CD14-positive monocyte (primary cell): ENCODE measurements at regions not wholly inside any gene's neighbourhood (a gene's known extent, or its start where the extent isn't known, plus 50 kb on each side); places are given as distances from the start of the nearest gene placed in this dataset.

Experiments
- DNase-seq, 3 donors: peaks; one replicate each; pipeline ENCODE4 v3.0.0-alpha.2; 2011 to 2022
- H2AFZ ChIP-seq: 2 replicates; pipeline ENCODE4 v1.6.0; 2012; ENCODE audit warnings: mild to moderate bottlenecking, low read depth, low read length, inconsistent platforms; ENCODE audit not compliant: insufficient read depth, poor library complexity, severe bottlenecking
- H3K27ac ChIP-seq, 2 donors: 1 replicate in 1 of 2; 2 replicates in 1 of 2; pipeline ENCODE4 v1.5.1; 2012 to 2013; ENCODE audit warnings: low read length in 2 of 2, control low read depth in 1 of 2, inconsistent platforms in 1 of 2, low read depth in 1 of 2, mild to moderate bottlenecking in 1 of 2
- H3K27me3 ChIP-seq, 2 donors: one replicate each; pipeline versions ENCODE4 v1.6.0 to v1.6.1; 2011 to 2013; ENCODE audit warnings: low read length in 2 of 2; ENCODE audit not compliant: control insufficient read depth in 2 of 2, insufficient read depth in 2 of 2
- H3K36me3 ChIP-seq, 2 donors: replicated peaks in 1 of 2; 1 replicate in 1 of 2; 2 replicates in 1 of 2; pipeline versions ENCODE4 v1.5.1 to v1.6.1; 2012 to 2013; ENCODE audit warnings: low read length in 2 of 2, control low read depth in 1 of 2, inconsistent platforms in 1 of 2, mild to moderate bottlenecking in 1 of 2; ENCODE audit not compliant: insufficient read depth in 2 of 2, control insufficient read depth in 1 of 2
- H3K4me1 ChIP-seq, 2 donors: 1 replicate in 1 of 2; 2 replicates in 1 of 2; pipeline versions ENCODE4 v1.5.1 to v1.6.1; 2012 to 2013; ENCODE audit warnings: low read length in 2 of 2, control low read depth in 1 of 2, inconsistent platforms in 1 of 2, mild to moderate bottlenecking in 1 of 2, moderate library complexity in 1 of 2; ENCODE audit not compliant: insufficient read depth in 2 of 2, control insufficient read depth in 1 of 2
- H3K4me2 ChIP-seq: replicated peaks from 2 replicates; pipeline ENCODE3; 2012; ENCODE audit warnings: low read length, moderate library complexity, mild to moderate bottlenecking; ENCODE audit not compliant: poor library complexity, severe bottlenecking; ENCODE audit errors: extremely low read depth
- H3K4me3 ChIP-seq, 3 experiments: fragments of 200-600 bp in 1 of 3; sonication (generic) in 1 of 3; replicated peaks in 1 of 3; 1 replicate in 2 of 3; 2 replicates in 1 of 3; pipeline ENCODE4 v1.5.1; 2011 to 2013; ENCODE audit warnings: low read length in 3 of 3, mild to moderate bottlenecking in 3 of 3, control low read depth in 2 of 3, low read depth in 2 of 3, inconsistent platforms in 1 of 3, moderate library complexity in 1 of 3
- H3K79me2 ChIP-seq: 2 replicates; pipeline ENCODE4 v1.6.0; 2012; ENCODE audit warnings: mild to moderate bottlenecking, control low read depth, inconsistent platforms, low read length, moderate library complexity; ENCODE audit not compliant: insufficient read depth
- H3K9ac ChIP-seq: 2 replicates; pipeline ENCODE4 v1.6.0; 2017; ENCODE audit warnings: low read length, mild to moderate bottlenecking; ENCODE audit not compliant: insufficient read depth, poor library complexity, severe bottlenecking
- H3K9me3 ChIP-seq, 2 donors: replicated peaks in 1 of 2; 1 replicate in 1 of 2; 2 replicates in 1 of 2; pipeline versions ENCODE4 v1.5.1 to v1.6.1; 2012 to 2013; ENCODE audit warnings: low read length in 2 of 2, control low read depth in 1 of 2; ENCODE audit not compliant: control insufficient read depth in 1 of 2, insufficient read depth in 1 of 2
- H4K20me1 ChIP-seq: 2 replicates; pipeline ENCODE4 v1.6.0; 2012; ENCODE audit warnings: mild to moderate bottlenecking, low read length, control low read depth, moderate library complexity; ENCODE audit not compliant: insufficient read depth
- H3K27ac Mint-ChIP-seq, 7 donors: one replicate each; pipeline ENCODE4 v1.8.0; 2020; ENCODE audit warnings: mild to moderate bottlenecking in 7 of 7, mixed read lengths in 7 of 7, moderate library complexity in 6 of 7, inconsistent platforms in 2 of 7
- H3K27me3 Mint-ChIP-seq, 3 donors: one replicate each; pipeline ENCODE4 v1.8.0; 2021 to 2022; ENCODE audit warnings: low read depth in 3 of 3, mild to moderate bottlenecking in 3 of 3, mixed read lengths in 3 of 3, moderate library complexity in 3 of 3, inconsistent platforms in 1 of 3
- H3K36me3 Mint-ChIP-seq, 2 donors: one replicate each; pipeline ENCODE4 v1.8.0; 2020; ENCODE audit warnings: mixed read lengths in 2 of 2, inconsistent platforms in 1 of 2, mild to moderate bottlenecking in 1 of 2
- H3K4me1 Mint-ChIP-seq: one replicate; pipeline ENCODE4 v1.8.0; 2020; ENCODE audit warnings: mild to moderate bottlenecking, mixed read lengths
- H3K4me3 Mint-ChIP-seq, 2 donors: one replicate each; pipeline ENCODE4 v1.8.0; 2020; ENCODE audit warnings: mild to moderate bottlenecking in 2 of 2, mixed read lengths in 2 of 2, moderate library complexity in 1 of 2
- H3K9me3 Mint-ChIP-seq, 7 donors: one replicate each; pipeline ENCODE4 v1.8.0; 2020 to 2022; ENCODE audit warnings: mixed read lengths in 7 of 7, mild to moderate bottlenecking in 6 of 7, moderate library complexity in 6 of 7, inconsistent platforms in 2 of 7
- CTCF ChIP-seq: fragments of 200-600 bp; IDR thresholded peaks from one replicate; pipeline ENCODE4 v1.8.0; 2022; ENCODE audit warnings: antibody characterized with exemption, mild to moderate bottlenecking
- WGBS: methylation state at CpG from one replicate; pipeline ENCODE4 v1.1.5; 2013; ENCODE audit warnings: missing lambda C conversion rate; ENCODE audit not compliant: insufficient coverage; 5-methylcytosine and 5-hydroxymethylcytosine counted together
- intact Hi-C, 2 donors: fragments of 100-400 bp; cut with micrococcal nuclease; formaldehyde crosslinking; loops; one replicate each; pipeline versions ENCODE4 v1.15.0 to v1.15.1; 2023

- Mint-ChIP-seq H3K27me3 (no peaks in the 10 kb centered on the region), H3K4me1 (no peaks in the 10 kb centered on the region), H3K36me3 (no peaks in the 10 kb centered on the region), H3K27ac (no peak overlapping the region), H3K4me3 (no peak overlapping the region), H3K9me3 (peaks cover 0 to 8% (median 7%) of the 10 kb centered on the region in 7 donors)
- Histone ChIP-seq H3K4me2 (no peak overlapping the region), H3K27me3 (no peaks in the 10 kb centered on the region), H4K20me1 (no peaks in the 10 kb centered on the region), H3K79me2 (no peaks in the 10 kb centered on the region), H3K4me3 (no peak overlapping the region), H3K36me3 (no peaks in the 10 kb centered on the region), H3K27ac (no peak overlapping the region), H3K4me1 (no peaks in the 10 kb centered on the region), H3K9ac (no peak overlapping the region), H3K9me3 (peaks cover 11 to 16% of the 10 kb centered on the region in 2 donors), H2AFZ (no peak overlapping the region)
- no peak for TF ChIP-seq CTCF
- WGBS: 89% methylated on average over 7 of the region's 7 CpGs
- no peak for DNase-seq
- intact Hi-C loops: no loop called here
Observed at GRCh38 chr13:64925284-64925683, 2304.9 kb downstream of the PCDH9 start.

GRCh38 chr13:64924401-64924800, 2305.7 kb downstream of the PCDH9 start:
- Mint-ChIP-seq H3K9me3 (peaks cover 1 to 11% (median 7%) of the 10 kb centered on the region in 7 donors), H3K4me3 (no peak overlapping the region), H3K36me3 (no peaks in the 10 kb centered on the region), H3K27me3 (no peaks in the 10 kb centered on the region), H3K4me1 (no peaks in the 10 kb centered on the region), H3K27ac (no peak overlapping the region)
- 98% methylated on average over 5 of the region's 6 CpGs for WGBS
- no peaks in the 10 kb centered on the region for H3K36me3 ChIP-seq
- H3K9ac ChIP-seq: no peak overlapping the region
- H3K79me2 ChIP-seq: no peaks in the 10 kb centered on the region
- no peak overlapping the region for H2AFZ ChIP-seq
- no peak for TF ChIP-seq CTCF
- no peak overlapping the region for H3K4me3 ChIP-seq
- intact Hi-C loops: no loop called here
- H3K27ac ChIP-seq: no peak overlapping the region
- H3K27me3 ChIP-seq: no peaks in the 10 kb centered on the region
- H4K20me1 ChIP-seq: no peaks in the 10 kb centered on the region
- H3K4me2 ChIP-seq: no peak overlapping the region
- DNase-seq: no peak
- H3K9me3 ChIP-seq: peaks cover 11 to 16% of the 10 kb centered on the region in 2 donors
- no peaks in the 10 kb centered on the region for H3K4me1 ChIP-seq
